ENCODE measurements at regions not wholly inside any gene's neighbourhood (a gene's known extent, or its start where the extent isn't known, plus 50 kb on each side); places are given as distances from the start of the nearest gene placed in this dataset.

GRCh38 chr3:6179761-6180160 is 681.2 kb upstream of the GRM7 start:
- Histone ChIP-seq H3K27me3 (replicated peaks in 1 of 7) (no peaks in the 10 kb centered on the region), H3K4me1 (no peaks in the 10 kb centered on the region), H3K27ac (no peak overlapping the region), H3K4me3 (no peak overlapping the region), H3K36me3 (no peaks in the 10 kb centered on the region), H3K9me3 (peaks cover 0 to 4% (median 0%) of the 10 kb centered on the region in 8 donors)
- intact Hi-C loops (cut with DNase I; ENCODE audit: low total_unique reads): no loop called here
- 77 to 88% (median 82%) methylated on average over 3 of the region's 3 CpGs for WGBS, 5 donors
- no peak for TF ChIP-seq POLR2AphosphoS5 (IDR thresholded peaks at IDR 0.05)
- TF ChIP-seq, protein P1, sequence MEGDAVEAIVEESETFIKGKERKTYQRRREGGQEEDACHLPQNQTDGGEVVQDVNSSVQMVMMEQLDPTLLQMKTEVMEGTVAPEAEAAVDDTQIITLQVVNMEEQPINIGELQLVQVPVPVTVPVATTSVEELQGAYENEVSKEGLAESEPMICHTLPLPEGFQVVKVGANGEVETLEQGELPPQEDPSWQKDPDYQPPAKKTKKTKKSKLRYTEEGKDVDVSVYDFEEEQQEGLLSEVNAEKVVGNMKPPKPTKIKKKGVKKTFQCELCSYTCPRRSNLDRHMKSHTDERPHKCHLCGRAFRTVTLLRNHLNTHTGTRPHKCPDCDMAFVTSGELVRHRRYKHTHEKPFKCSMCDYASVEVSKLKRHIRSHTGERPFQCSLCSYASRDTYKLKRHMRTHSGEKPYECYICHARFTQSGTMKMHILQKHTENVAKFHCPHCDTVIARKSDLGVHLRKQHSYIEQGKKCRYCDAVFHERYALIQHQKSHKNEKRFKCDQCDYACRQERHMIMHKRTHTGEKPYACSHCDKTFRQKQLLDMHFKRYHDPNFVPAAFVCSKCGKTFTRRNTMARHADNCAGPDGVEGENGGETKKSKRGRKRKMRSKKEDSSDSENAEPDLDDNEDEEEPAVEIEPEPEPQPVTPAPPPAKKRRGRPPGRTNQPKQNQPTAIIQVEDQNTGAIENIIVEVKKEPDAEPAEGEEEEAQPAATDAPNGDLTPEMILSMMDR (IDR thresholded peaks at IDR 0.05 in 8 of 11, conservative IDR thresholded peaks at IDR 0.05 in 3 of 11): no peak
- no peak for TF ChIP-seq POLR2A (IDR thresholded peaks at IDR 0.05)
- DNase-seq: no peak

- Histone ChIP-seq H3K4me3 (no peak overlapping the region), H3K36me3 (no peaks in the 10 kb centered on the region), H3K27me3 (replicated peaks in 1 of 7) (no peaks in the 10 kb centered on the region), H3K4me1 (no peaks in the 10 kb centered on the region), H3K27ac (no peak overlapping the region), H3K9me3 (peaks cover 0 to 4% (median 0%) of the 10 kb centered on the region in 8 donors)
- intact Hi-C loops (cut with DNase I; ENCODE audit: low total_unique reads): no loop called here
- TF ChIP-seq POLR2AphosphoS5 (IDR thresholded peaks at IDR 0.05) (no peak), POLR2A (IDR thresholded peaks at IDR 0.05) (no peak)
- TF ChIP-seq, protein P1 (IDR thresholded peaks at IDR 0.05 in 8 of 11, conservative IDR thresholded peaks at IDR 0.05 in 3 of 11): no peak
- DNase-seq: no peak
These were observed 680.7 kb upstream of the GRM7 start for GRCh38 chr3:6180171-6180570.

DNA sequence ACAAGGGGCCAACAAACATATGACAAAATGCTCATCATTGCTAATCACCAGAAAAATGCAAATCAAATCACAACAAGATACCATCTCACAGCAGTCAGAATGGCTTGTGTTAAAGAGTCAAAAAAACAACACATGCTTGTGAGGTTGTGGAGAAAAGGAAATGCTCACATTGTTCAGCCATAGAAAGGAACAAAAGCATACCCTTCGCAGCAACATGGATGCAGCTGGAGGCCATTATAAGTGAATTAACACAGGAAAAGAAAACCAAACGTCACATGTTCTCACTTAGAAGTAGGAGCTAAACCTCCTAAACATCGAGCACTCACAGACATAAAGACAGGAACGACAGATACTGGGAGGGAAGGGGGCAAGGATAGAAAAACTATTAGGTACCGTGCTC is 678.4 kb upstream of the GRM7 start:
- intact Hi-C loops (cut with DNase I; ENCODE audit: low total_unique reads): no loop called here
- H3K36me3 ChIP-seq: no peaks in the 10 kb centered on the region
- TF ChIP-seq, protein P1 (IDR thresholded peaks at IDR 0.05 in 8 of 11, conservative IDR thresholded peaks at IDR 0.05 in 3 of 11): no peak
- TF ChIP-seq POLR2A (IDR thresholded peaks at IDR 0.05) (no peak), POLR2AphosphoS5 (IDR thresholded peaks at IDR 0.05) (no peak)
- no peak overlapping the region for H3K4me3 ChIP-seq
- H3K27me3 ChIP-seq (replicated peaks in 1 of 7): no peaks in the 10 kb centered on the region
- H3K9me3 ChIP-seq: no peaks in the 10 kb centered on the region
- no peaks in the 10 kb centered on the region for H3K4me1 ChIP-seq
- no peak overlapping the region for H3K27ac ChIP-seq
- no peak for DNase-seq
- WGBS, 5 donors: 60 to 82% (median 74%) methylated on average over 5 of the region's 5 CpGs

- no peak for TF ChIP-seq POLR2A (IDR thresholded peaks at IDR 0.05)
- TF ChIP-seq, protein P1 (IDR thresholded peaks at IDR 0.05 in 8 of 11, conservative IDR thresholded peaks at IDR 0.05 in 3 of 11): no peak
- no peak for TF ChIP-seq POLR2AphosphoS5 (IDR thresholded peaks at IDR 0.05)
- 73 to 90% (median 81%) methylated on average over 2 of the region's 2 CpGs for WGBS, 5 donors
- Histone ChIP-seq H3K27ac (no peak overlapping the region), H3K9me3 (no peaks in the 10 kb centered on the region), H3K27me3 (replicated peaks in 1 of 7) (no peaks in the 10 kb centered on the region), H3K36me3 (no peaks in the 10 kb centered on the region), H3K4me1 (no peaks in the 10 kb centered on the region), H3K4me3 (no peak overlapping the region)
- no peak for DNase-seq
- intact Hi-C loops (cut with DNase I; ENCODE audit: low total_unique reads): no loop called here
These were observed 678.0 kb upstream of the GRM7 start for GRCh38 chr3:6182909-6183308.

All from spleen (tissue), 11 donors.